Gastroesophageal sphincter (tissue), 3 donors: ENCODE measurements at regions not wholly inside any gene's neighbourhood (a gene's known extent, or its start where the extent isn't known, plus 50 kb on each side); places are given as distances from the start of the nearest gene placed in this dataset.

Experiments
- POLR2A ChIP-seq, 2 donors: fragments of 450-650 bp; IDR thresholded peaks; one replicate each; pipeline ENCODE4 v1.6.1; 2017; ENCODE audit warnings: antibody characterized with exemption in 2 of 2, mild to moderate bottlenecking in 2 of 2, moderate library complexity in 1 of 2
- POLR2AphosphoS5 ChIP-seq: sonication (generic); formaldehyde crosslinking; IDR thresholded peaks from one replicate; pipeline ENCODE4 v1.6.1; 2017; ENCODE audit warnings: antibody characterized with exemption
- TF ChIP-seq, protein P1 (sequence below), 4 experiments: fragments of 200-600 bp in 2 of 4; fragments of 450-650 bp in 2 of 4; sonication (generic) in 1 of 4; IDR thresholded peaks; one replicate each; pipeline ENCODE4 v1.5.1; 2017 to 2019; ENCODE audit warnings: antibody characterized with exemption in 4 of 4, mild to moderate bottlenecking in 2 of 4, moderate library complexity in 2 of 4

GRCh38 chr5:66327008-66327407 lies 182.9 kb downstream of the SREK1 start:
- TF ChIP-seq, protein P1, sequence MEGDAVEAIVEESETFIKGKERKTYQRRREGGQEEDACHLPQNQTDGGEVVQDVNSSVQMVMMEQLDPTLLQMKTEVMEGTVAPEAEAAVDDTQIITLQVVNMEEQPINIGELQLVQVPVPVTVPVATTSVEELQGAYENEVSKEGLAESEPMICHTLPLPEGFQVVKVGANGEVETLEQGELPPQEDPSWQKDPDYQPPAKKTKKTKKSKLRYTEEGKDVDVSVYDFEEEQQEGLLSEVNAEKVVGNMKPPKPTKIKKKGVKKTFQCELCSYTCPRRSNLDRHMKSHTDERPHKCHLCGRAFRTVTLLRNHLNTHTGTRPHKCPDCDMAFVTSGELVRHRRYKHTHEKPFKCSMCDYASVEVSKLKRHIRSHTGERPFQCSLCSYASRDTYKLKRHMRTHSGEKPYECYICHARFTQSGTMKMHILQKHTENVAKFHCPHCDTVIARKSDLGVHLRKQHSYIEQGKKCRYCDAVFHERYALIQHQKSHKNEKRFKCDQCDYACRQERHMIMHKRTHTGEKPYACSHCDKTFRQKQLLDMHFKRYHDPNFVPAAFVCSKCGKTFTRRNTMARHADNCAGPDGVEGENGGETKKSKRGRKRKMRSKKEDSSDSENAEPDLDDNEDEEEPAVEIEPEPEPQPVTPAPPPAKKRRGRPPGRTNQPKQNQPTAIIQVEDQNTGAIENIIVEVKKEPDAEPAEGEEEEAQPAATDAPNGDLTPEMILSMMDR (IDR thresholded peaks at IDR 0.05), result no peak
- TF ChIP-seq POLR2AphosphoS5, result no peak
- TF ChIP-seq POLR2A (IDR thresholded peaks at IDR 0.05), result no peak
